Muscle of back (tissue), 3 donors: ENCODE measurements at regions not wholly inside any gene's neighbourhood (a gene's known extent, or its start where the extent isn't known, plus 50 kb on each side); places are given as distances from the start of the nearest gene placed in this dataset.
A peak's percentile ranks its signal among the peaks of the same experiment; 100 is the strongest.
"Not testable (repeated sequence)": the region's sequence is repeated elsewhere in the genome, so short reads cannot be mapped to it uniquely, and the experiment has no call there.

Source experiments
- DNase-seq, 3 donors: peaks; one replicate each; pipeline versions ENCODE4 v3.0.0 to v3.0.0-alpha.2; 2013

DNA sequence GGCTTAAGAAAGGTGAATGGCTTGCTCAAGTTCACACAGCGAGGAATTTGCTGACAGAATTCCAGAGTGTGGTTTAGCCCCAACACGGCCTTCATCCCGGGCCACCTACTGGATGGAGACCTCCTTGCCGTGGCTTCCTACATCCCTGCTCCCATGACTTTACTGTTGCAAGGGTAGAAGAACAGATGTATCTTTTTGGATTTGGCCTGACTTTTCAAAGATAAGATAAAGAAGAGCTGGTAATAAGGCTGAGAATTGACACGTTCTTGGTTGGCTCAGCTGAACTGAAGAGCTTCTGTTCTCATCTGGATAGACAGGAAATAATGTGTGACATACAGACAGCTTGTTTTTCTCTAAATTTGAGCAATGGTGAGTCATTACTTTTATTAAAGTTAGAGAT lies 113.1 kb downstream of the KLF5 start:
- no peak for DNase-seq

DNA sequence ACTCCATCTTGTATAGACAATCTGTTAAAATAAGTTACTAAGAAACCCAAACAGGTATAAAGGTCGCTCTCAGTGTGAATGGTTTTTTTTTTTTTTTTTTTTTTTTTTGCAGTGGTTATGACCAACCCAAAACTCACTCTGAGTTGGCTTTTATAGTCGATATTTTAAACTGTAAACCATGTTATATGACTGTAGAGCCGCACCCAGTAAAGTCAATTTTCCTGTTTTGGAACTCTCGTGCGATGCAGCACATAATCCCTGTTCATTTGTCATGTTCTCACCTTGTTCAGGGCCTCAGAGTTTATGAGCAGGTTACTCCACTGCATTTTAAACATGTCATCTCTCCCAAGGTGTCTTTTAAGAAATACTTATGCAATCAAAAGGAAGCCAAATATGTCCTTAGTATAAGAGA lies 112.5 kb downstream of the KLF5 start:
- DNase-seq = no peak

DNA sequence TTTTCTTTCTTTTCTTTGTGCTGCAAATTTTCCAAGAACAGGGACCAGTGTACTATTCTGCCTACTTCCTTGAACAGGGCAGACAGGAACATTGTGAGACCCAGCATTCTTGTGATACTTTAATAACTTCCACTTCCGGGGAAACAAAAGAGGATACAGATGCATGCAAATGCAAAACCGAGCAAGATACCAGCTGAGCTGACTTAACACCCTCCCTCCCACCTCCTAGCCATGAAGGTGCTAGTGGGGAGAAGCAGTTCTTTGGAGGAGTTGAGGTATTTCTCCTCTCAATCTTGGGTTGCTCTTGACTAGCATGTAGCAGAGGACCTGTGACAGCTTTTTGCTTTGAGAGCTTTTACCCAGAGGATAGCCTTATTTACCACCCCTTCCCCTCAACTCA lies 111.2 kb downstream of the KLF5 start:
- DNase-seq = no peak

DNA sequence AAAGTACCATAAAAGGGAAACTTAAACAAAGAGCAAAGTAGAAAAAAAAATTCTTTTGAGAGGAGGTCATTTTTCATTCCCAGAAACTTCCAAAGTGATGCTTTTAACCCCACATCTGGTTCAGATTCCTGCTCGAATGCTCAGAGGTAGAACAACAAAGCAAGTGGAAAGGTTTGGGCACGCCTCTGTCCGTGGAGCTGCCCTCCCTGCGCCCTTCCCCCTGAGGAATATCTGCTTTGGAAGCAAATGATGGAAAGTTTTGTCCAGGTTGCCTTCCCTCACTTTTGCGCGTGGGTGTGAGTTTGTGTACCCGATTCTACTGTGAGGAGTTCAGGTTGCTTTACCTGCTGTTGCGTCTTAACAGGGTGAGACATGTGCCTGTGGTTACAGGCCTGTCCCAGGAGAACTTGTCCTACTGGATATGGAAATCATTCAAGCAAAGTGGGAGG lies 110.2 kb downstream of the KLF5 start:
- peak in 1 of 3 donors; percentile 33 for DNase-seq

DNA sequence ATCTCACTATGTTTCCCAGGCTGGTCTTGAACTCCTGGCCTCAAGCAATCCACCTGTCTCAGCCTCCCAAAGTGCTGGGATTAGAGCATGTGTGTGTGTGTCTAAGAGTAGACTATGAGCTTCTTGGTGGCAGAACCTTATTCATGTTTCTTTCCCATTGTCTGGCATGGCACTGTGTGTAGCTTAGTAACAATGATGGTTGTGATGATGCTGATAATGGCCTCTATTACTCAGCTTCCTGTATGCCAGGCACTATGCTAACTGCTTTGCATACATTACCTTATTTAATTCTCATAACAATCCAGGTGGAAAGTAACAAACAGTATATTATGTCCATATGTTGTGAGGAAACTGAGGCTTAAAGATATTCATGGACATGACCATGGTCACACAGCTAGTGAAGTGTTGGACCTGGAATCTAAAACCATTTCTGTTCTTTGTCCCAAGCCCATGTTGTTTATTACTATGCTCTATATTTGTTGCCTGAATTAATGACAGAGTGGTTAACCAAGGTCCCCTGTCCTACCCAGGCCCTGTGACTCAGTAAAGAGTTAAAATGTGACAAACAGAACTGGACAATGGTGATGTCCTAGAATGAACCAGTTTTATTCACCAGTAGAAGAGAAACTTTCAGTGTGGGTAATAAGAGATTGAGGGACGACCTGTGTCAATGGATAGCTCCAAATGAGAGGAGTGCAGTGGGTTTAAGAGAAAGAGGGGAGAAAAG lies 109.6 kb downstream of the KLF5 start:
- DNase-seq = no peak

DNA sequence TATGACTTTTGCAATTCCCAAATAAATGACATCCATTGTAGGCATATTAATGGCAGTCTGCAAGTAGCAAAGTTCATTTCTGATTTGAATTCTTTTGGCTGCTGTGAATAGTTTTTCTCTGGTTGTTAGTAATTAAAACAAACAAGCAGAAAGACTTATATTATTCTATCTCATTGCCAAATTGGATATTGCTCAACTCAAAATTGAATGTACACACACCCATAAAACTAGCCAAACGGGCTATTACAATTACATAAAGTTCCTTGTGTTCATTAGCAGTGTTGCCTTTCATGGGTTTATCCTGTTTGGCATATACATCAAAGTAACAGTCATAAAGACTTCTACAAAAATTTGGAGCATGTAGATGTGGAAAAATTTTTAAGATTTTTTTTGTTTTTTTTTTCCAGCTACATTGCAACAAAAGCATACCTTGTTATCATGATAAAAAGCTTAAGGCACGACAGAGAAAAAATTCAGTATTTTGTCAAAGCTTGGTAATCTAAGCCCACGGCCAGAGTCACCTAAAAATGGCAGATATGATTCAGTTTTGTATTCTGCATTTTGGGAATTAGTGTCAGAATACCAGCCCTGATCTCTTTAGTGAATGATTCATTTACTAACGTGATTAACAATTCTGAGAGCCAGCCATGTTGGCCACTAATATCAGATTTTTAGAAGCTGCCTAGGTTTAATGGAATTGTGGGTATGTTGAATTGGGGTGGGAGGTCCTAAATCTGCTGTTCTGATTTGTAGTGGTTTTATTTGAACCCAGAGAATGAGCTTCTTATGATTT lies 108.4 kb downstream of the KLF5 start:
- DNase-seq = no peak

DNA sequence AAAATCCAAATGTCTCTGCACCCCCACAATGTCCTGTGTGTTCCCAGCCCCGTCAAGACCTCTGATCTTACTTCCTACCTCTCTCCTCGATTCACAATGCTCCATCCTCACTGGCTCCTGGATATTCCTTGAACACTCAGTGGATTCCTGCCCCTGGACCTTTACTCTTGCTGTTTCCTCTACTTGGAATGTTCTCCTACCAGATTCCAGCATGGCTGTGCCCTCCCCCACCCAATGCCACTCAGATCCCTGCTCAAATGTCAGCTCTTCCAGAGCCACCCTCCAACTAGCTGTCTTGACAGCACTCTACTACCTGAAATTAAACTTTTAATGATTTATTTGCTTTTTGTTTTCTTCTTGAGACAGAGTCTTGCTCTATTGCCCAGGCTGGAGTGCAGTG lies 107.4 kb downstream of the KLF5 start:
- no peak for DNase-seq

DNA sequence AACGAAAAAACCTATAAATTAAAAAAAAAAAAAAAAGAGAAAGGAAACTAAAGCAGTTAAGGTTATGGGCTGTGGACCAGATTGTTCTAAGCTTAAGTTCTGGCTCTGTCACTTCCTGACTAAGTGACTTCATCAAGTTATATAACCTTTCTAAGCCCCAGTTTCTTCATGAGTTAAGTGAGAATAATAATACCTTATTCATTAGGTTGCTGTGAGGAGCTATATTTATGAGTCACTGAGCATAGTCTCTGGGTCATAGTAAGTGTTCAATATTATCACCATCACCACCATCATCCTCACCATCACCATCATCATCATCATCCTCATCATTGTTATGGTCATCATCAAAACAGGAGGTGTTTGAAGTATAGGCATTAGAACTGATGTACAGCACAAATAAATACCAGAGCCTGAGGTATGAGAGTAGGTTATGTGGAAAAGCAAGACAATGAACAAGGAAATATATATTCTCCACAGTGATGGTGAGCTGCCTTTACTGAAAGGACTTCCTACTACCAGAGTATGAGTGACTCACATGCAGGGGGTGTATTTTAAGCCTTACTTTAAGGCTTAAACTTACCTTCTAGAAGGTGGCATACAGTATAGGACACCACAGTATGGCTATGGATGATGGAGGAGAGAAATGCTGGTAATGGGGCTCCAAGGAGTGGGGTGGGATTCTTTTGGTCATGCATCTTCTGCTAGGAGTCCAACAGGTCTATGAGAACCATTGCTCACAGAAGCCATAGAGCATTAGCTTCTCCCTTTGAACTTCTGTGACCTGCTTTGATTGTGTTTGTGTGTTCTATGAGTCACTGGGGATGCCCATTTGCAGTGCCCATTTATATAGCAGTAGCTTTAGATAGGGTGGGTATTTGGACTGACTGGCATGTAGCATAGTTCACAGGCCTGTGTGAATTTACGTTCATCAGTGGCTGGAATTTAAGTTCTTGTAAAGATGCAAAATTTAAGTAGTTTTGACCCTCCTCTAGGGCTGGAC lies 104.4 kb downstream of the KLF5 start:
- DNase-seq = no peak

DNA sequence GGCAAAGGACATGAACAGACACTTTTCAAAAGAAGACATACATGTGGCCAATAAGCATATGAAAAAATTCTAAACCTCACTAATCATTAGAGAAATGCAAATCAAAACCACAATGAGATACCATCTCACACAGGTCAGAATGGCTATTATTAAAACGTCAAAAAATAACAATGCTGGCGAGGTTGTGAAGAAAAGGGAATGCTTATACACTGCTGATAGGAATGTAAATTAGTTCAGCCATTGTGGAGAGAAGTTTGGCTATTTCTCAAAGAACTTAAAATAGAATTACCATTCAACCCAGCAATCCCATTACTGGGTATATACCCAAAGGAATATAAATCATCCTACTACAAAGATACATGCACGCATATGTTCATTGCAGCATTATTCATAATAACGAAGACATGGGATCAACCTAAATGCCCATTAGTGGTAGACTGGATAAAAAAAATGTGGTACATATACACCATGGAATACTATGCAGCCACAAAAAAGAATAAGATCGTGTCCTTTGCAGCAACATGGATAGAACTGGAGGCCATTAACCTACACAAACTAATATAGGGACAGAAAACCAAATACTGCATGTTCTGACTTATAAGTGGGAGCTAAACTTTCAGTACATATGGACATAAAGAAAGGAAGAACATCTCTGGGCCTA lies 101.7 kb downstream of the KLF5 start:
- DNase-seq = not testable (repeated sequence)

DNA sequence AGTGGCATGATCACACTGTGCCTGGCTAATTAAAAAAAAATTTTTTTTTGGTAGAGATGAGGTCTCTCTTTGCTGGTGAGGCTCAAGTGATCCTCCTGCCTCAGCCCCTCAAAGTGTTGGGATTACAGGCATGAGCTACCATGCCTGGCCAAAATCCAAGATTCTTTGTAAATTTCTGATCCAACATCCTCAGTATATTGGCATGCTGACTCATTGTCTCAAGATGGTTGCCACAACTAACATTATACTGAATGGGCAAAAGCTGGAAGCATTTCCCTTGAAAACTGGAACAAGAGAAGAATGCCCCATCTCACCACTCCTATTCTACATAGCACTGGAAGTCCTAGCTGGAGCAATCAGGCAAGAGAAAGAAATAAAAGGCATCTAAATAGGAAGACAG lies 100.0 kb downstream of the KLF5 start:
- DNase-seq = peak in 1 of 3 donors; percentile 44

DNA sequence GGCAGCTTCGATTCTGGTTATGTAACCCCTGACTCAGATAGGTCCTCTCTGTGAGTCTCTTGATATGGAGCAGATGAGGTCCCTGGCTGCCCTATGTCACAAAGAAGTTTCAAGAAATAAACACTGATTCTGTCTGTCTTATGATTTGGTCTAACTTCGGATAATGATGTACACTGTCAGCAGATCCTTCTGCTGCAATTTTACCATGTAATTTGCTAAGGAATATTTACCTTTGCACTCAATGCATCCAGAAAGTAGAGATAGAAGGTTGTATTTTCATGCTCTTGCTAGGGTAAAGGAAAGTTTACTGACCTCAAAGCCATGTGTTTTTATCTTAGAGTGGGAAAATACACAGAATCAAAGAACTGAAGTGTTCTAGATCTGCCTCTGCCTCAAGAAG lies 98.2 kb downstream of the KLF5 start:
- DNase-seq = no peak

DNA sequence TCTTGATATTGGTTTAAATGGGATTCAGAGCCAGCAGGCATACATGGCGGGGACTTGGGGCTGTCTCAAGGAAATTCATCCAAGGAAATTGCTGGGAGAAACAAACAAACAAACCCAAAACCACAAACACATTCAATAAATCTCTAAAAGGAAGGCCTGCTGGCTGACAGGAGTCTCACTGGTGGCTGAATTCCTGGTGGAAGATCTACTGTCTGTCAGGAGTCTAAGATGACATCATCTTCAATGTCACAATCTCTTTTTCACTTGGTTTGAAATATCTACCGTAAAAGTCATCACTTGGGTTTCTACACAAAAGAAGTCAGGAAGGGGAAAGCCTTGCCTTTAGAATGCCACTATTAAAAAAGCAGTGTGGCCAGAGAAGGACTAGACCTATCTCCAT lies 87.9 kb downstream of the KLF5 start:
- DNase-seq = no peak

DNA sequence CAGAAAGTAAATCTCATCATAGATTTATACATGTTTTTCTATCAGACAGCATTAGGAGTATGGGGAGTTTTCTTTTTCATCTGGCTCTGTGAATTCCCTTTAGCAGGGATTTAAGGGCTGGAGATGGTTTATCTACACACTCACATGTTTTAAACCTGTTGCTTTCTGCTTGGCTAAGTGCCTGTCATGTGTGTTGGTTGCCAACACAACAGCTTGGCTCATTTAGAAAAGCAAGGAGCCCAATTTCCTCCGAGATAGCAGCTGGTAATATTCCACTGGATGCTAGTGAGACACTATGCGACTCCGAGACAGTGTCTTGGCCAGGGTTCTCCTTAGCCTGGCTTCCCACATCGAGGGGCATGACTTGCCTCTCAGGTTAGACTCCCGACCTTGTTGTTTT lies 83.3 kb downstream of the KLF5 start:
- peak in 2 of 3 donors; percentile 6 to 27 for DNase-seq

DNA sequence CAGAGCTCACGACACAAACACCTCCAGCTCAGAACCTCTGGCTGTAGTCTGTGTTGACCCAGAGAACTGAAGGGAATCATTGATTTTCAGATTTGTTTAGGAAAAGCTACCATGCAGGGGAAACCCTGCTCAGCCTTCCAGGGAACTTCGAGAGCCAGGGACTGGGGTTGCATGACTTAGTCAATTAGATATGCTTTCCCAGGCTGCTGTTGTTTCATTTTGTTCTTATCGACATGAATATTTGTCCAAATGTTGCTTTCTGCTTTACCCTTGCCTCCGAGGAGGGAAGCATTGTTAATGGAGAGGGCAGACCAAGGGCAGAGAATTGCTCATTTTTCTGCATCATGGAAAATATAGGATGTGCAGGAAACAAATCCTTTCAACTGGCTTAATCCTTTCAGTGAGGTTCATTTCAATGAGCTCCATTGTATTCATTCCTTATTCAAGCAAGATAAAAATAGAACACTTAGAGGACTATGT lies 82.5 kb downstream of the KLF5 start:
- DNase-seq = peak in 1 of 3 donors; percentile 33

DNA sequence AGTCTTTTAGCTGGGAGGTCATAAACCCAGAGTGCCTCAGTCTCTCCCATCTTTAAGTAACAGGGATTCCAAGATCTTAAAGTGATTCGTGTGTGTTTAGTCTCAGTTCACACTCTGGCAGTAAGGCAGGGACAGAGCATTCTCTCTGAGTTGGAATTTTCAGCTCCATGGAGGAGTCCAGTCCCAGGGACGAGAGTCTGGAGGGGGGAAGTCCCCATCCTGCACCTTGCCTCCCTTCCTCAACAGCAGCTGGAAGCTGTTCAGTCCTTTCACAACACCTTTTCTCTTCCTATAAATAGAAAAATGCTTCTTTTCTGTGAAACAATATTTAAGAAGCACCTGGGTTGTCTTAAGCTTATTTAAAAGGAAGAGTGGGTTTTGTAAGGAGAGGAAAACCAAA lies 82.0 kb downstream of the KLF5 start:
- no peak for DNase-seq

DNA sequence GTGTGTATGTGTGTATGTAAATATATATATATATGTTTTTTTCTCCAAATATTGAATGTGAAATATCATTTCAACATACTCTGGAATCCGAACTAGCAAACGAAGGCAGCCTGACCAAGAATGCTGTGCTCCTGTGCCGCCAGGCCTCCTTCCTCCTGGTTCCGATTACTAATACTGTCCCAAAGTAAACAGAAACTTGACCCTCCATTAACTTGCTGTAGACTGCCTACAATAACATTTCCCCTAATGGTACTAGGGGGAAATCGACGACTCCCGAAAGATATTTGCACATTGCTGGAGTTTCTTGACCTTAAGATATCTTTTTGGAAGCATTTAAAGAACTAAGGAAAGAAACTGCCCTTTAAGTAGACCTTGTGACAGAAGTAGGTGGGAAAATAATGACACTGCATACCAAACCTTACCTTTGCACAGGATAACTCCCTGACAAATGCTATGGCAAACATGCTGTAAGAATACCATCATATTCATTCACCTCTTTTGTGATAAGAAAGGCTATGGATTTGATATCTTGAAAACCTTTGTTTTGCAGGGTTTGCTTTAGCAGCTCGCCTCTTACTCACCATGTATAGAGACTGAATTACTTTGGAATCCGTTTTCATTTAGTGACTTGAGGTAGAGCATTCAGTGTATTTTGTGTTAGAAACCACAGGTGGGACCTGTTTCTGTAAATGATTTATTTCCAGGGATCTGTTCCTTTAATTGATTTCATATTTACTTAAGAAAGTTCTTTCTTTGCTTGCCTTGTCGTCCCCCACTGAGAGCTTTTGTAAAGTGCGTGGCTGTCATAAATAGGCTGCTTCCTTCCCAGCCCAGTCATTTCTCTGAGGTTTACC lies 80.1 kb downstream of the KLF5 start:
- DNase-seq = no peak

DNA sequence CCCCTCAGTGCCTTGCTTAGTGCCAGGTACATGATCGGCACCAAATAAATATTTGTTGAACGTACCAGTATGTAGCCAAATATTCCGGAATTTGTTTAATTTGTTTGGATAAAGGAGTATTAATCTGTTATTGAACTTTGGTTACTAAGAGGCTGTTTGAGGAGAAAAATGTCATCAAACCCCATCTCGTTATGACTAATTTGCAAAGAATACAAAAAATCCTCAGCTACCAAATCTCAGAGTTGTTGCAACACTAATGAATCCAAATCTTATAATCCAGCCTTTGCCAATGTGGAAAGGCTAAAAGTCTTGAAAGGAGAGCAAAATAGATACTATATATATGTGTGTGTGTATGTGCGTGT lies 79.5 kb downstream of the KLF5 start:
- no peak for DNase-seq

DNA sequence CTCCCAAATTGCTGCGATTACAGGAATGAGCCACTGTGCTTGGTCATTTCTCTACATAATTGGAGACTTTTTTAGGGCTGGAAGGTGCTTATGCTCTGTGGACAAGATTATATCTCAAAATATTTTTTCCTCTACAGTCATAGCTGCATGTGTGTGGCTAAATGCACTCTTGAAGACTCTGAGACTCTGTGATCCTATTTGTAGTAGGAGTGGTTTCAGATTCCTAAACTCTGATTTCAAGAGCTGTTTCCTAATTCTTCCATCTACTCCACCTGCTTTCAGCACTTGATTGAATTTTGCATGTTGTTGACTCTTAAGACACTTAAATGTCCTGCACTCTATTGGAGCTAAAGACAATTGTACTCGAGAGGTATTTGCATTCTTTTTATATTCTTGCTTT lies 78.0 kb downstream of the KLF5 start:
- no peak for DNase-seq

DNA sequence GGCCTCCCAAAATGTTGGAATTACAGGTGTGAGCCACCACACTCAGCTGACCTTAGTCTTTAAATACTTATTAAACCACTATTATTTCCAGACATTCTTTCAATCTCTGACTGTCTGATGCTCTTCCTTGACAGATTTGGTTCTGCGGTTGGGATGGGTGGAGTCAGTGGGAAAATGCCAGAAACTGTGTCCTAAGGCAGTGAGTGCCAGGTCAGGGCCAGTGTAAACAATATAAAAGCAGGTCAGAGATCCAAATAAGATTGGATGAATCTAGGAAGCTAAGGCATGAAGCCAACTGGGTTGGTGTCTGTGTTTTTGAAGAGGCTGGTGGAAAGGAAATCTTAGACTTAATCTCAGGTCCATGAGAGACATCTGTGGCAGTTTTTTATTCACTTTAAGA lies 74.7 kb downstream of the KLF5 start:
- no peak for DNase-seq

DNA sequence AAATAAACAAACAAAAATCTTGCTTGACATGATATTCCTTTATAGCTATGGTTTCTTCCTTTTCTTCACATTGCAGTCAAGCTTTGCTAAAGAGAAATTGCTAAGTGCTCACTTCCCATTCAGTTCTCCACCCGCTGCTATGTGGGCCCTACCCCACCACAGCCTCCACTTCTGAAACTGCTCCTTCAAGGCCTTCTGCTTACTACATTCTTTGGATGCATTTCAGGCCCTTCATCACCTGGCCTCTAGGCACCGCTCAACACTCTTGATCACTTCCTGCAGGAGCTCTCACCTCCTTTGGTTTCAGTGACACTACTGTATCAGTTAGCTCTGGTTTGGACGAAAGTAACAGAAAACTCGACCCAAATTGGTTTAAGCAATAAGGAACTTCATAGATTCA lies 72.4 kb downstream of the KLF5 start:
- DNase-seq = no peak

DNA sequence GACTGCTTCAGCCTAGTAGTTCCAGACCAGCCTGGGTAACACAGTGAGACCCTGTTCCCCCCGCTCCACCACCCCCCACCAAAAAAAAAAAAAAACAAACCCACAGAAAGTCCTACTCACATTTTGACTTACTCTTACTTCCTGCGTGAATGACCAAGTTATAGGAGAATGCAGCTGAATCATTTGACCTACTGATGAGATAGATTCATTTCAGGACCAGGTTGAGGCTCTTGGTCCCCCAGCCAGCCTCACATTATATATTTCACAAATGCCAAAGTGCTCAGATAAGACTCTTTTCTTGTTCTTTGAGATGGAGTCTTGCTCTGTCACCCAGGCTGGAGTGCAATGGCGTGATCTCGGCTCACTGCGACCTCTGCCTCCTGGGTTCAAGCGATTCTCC lies 70.2 kb downstream of the KLF5 start:
- DNase-seq = no peak
